ENCODE measurements at regions not wholly inside any gene's neighbourhood (a gene's known extent, or its start where the extent isn't known, plus 50 kb on each side); places are given as distances from the start of the nearest gene placed in this dataset.

DNA sequence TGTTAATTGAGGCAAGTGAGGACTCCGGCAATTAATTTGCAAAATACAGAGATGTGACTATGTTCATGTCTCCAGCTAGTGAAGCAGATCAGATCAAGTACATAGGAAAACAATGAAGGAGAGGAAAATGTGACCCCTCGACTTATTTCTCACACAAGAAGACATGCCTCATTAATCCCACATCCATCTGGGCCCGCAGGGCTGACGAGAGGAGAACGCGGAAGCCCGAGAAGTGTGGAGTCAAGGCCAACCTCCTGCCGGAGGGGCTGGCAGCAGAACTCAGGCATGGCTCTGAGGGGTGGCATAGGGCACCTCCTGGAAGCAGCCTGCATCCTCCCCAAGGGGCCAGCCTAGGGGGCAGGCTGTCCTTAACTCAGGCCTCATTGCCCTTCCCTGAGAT lies 54.4 kb downstream of the ZNF503 start:
- DNase-seq (ENCODE audit: low spot score) = no peak

DNA sequence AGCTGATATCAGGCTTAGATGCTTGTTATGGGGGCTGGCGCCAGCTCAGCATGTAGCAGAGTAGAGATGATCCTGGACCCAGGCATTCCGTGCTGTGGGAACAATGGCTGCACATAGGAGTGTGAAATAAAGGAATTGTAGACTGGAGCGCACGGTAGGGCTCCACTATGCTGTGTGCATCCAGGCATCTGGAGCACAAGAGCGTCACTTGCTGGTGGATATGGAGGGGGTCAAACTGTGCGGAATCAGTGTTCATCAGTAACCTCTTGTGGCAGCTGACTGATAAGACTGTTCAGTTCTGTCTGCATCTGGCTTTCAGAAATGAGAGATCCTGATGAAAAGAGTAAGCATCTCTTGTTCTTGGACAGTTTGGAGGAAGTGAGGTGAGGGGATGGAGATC lies 55.8 kb downstream of the ZNF503 start:
- DNase-seq (ENCODE audit: low spot score) = no peak

DNA sequence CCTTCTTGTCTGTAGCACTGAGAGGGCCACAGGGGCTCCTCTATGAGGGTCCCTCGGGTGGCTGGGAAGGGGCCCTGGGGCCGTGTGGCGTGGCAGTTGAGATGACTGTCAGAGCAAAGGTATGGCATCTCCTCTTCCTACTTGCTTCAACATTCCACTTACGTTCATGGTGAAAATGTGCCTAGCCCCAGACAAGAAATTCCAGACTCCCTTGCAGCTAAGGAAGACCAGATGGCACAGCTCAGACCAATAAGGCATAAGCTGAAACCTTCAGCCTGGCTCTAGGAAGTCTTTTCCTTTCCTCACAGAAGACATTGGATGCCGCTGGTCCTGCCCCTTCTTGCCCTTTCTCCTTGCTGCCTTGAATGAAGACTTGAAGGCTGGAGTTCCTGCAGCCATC lies 57.4 kb downstream of the ZNF503 start:
- no peak for DNase-seq (ENCODE audit: low spot score)

DNA sequence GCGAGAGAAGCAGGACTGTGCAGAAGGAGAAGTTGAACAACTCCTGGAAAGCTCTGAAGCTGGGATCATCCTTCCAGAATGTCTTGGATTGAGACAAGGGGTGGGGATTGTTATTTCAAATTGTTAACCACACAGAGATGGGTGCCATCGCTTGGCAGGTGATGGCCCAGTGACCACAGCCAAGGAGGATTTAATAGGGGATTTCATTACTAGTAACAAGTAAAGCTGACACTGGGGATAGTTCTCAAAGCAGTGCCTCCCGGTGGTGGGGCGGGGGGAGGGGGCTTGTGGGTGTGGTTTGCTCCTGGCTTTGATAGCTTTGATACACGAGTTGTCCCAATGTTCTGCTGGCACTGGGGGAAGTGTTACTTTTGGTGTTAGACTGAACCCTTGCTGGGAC lies 59.2 kb downstream of the ZNF503 start:
- DNase-seq (ENCODE audit: low spot score) = no peak

DNA sequence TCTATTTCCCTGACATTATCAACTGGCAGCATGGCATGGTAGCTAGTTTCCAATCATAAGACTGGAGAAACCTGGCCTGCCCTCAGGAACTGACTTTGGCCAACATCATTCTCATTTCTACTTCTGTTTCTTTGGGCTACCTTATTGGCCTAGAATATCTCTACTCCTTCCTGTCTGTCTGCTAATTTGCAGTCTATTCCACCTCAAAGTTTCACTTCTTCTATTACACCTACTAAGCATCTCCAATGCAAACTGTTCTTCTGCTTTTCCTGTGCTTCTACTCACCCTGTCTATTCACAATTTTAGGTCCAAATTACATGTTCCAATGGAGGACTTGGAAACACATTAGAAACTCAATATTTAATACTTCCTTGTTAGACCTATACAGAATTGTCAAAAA lies 65.6 kb downstream of the ZNF503 start:
- DNase-seq (ENCODE audit: low spot score) = no peak

DNA sequence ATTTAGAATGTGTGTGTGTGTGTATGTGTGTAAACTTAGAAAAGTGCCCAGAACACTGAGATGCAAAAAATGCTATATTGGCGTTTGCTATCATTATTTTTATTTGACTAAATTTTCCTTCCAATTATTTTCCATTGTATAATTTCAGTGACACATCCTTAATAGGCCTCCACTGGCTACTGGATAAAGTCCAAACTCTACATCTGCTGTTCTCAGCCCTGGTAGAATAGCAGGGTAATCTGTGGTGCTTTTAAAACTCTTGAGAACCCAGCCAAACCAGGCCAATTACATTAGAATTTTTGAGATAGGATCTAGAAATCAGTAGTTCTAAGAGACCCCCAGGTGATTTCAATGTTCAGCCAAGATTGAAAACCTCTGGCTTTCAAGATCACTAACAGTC lies 66.4 kb downstream of the ZNF503 start:
- DNase-seq (ENCODE audit: low spot score) = no peak

DNA sequence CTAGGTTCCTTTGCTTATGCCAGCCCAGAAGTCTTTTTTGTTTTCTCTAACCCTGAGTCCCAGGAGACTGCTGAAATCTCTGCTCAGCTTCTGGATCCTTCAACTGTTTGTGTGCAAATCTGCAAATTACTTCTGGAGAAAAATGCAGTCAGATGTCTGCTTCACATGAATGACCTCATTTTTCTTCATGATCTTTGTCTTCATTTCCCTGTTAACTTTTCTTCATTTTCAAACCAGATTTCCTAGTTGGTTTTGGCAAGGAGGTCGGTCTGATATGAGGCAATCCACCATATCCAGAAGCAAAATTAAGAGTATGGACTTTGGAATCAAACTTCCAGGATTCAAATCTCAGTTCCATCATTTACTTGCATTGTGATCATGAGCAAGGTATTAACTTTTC lies 66.8 kb downstream of the ZNF503 start:
- DNase-seq (ENCODE audit: low spot score) = no peak

DNA sequence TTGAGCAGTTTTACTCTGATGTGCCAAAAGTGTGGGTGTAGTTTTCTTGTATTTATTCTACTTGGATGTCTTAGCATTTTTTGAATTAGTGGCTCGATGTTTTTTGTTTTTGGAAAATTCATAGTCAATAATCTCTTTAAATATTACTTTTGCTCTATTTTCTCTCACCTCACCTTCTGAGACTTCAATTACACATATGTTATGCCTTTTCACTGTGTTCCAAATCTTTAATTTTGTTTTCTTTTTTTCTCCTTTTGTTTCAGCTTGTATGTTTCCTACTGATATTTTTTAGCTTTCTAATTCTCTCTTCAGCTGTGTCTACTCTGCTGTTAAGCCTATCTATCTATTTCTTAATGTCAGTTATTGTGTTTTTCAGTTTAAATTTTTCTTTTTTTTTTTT lies 69.5 kb downstream of the ZNF503 start:
- no peak for DNase-seq (ENCODE audit: low spot score)

DNA sequence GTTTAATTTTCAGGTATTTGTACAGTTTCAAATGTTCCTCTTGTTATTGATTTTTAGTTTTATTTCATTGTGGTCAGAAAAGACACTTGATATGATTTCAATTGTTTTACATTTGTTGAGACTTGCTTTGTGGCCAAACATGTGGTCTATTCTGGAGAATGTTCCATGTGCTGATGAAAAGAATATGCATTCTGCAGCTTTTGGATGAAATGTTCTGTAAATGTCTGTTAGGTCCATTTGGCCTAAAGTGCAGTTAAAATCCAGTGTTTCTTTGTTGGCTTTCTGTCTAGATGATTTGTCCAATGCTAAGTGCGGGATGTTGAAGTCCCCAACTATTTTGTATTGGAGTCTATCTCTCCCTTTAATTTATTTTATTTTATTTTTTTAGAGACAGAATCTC lies 70.5 kb downstream of the ZNF503 start:
- no peak for DNase-seq (ENCODE audit: low spot score)

DNA sequence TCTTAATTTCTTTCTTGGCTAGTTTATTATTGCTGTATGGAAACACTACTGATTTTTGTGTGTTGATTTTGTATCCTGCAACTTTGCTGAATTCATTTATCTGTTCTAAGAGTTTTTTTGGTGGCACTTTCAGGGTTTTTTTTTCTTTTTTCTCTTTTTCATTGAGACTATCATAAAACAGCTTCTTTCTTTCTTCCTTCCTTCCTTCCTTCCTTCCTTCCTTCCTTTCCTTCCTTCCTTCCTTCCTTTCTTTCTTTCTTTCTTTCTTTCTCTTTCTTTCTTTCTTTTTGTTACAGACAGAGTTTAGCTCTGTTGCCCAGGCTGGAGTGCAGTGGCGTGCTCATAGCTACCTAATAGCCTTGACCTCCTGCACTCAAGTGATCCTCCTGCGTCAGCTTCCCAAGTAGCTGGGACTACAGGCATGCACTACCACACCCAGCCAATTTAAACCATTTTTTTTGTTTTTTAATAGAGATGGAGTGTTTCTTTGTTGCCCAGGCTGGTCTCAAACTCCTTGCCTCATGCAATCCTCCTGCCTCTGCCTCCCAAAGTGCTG lies 72.3 kb downstream of the ZNF503 start:
- no peak for DNase-seq (ENCODE audit: low spot score)

DNA sequence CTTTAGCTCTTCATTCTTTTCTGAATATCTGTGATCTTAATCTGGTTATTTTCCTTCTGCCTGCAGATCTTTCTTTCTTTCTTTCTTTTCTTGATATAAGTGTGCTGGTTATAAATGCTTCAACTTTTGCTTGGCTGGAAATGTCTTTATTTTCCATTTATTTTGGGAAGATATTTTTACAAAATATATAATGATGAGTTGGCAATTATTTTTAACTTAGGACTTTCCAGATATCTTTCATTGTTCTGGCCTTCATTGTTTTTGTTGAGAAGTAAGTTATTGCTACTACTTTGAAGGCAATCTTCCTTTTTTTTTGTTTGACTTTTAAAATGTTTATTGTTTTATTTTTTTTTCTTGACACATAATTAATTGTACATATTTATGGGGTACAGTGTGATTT lies 75.3 kb downstream of the ZNF503 start:
- DNase-seq (ENCODE audit: low spot score) = no peak

DNA sequence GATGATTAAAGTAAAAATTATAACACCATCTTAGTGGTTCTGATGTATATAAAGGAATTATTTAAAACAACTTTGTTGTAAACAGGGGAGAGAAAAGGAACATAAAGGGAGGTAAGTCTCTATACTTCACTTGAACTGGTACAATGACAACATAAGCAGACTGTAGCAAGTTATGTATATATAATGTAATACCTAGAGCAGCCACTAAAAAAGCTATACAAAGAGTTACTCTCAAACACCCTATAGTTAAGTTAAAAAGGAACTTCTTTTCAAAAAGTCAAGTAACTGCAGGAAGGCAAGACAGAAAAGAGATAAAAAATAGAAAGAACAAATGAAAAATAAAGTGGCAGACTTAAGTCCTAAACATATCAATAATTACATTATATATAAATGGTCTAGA lies 82.3 kb downstream of the ZNF503 start:
- no peak for DNase-seq (ENCODE audit: low spot score)

DNA sequence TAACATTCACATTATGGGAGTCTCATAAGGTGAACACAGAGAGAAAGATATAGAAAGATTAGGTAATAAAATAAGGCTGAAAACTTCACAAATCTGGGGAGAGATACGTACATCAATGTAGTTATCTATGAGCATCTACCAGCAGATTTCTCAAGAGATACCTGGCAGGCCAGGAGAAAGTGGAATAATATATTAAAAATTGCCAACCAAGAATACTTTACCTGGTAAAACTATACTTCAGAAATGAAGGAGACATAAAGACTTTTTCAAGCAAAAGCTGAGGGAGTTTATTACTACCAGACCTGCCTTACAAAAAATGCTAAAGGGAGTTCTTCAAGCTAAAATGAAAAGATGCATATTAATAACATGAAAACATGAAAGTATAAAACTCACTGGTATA lies 78.8 kb upstream of the COMTD1 start:
- no peak for DNase-seq (ENCODE audit: low spot score)

DNA sequence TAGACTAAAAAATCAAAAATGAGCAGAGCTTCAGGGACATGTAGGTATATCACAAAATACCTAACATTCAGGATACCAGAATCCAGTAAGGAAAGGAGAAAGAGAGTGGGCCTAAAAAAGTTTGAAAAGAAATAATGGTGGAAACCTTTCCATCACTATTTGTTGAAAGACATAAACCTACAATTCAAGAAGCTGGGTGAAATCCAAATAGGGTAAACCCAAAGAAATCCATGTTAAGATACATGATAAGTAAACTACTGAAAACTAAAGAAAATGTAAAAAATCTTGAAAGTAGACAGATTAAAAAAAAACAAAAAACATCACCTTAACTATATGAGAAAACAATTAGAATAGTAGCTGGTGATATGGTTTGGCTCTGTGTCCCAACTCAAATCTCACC lies 76.7 kb upstream of the COMTD1 start:
- DNase-seq (ENCODE audit: low spot score) = no peak

DNA sequence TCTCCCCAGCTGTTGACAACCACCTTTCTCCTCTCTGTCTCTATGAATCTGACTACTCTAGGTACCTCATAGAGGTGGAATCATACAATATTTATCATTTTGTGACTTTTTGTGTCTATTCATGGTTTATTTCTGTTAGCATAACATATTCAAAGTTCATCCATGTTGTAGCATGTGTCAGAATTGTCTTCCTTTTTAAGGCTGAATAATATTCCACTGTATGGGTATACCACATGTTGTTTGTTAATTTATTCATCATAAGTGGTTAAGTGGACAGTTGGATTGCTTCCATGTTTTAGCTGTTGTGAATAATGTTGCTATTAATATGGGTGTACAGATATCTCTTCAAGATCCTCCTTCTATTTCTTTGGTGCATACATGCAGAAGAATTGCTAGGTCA lies 69.9 kb upstream of the COMTD1 start:
- DNase-seq (ENCODE audit: low spot score) = no peak

DNA sequence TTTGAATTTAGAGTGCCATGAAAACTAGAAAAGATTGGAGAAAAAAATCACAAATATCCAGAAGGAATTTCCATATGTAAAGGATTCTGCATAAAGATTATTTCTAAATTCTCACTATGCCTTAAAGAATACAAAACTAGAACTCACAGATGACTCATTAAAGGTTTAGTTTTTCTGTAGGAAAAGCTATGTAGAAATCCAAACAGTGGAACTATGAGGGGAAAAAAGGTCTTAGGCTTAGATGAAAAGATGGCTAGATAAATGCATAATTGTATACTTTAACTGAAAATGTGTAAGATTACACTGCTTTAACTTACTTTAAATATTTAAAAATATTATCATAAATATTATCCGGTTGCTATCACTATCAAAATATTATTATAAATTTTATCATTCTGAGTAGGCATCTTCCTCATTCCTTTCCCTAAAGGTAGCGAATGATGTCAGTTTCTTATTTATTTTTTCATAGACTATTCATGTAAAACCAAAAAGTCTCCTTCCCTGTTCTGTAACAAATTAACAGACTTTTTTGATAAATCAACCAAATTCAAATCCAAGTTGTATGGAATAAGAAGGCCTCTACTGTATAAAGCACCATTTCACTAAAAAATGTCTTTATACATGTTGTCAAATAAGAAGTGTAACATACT lies 69.1 kb upstream of the COMTD1 start:
- DNase-seq (ENCODE audit: low spot score) = peak; percentile 18

DNA sequence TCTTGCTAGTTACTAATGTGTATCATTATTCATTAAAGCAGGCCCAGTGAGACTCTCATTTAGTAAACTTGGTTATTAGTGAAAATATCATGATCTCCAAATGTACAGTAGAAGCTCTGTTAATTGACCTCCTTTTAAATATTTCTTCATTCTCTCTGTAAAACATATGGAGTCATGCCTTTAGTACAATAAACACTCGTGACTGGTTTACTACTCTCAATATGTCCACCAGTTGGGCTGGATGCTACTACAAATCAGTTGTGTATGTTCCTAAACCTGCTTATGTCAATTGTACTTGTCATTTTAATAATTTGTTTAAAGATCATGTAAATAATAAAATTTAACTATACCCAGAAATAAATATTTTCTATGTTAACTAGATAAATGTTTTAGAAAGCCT lies 68.6 kb upstream of the COMTD1 start:
- no peak for DNase-seq (ENCODE audit: low spot score)

DNA sequence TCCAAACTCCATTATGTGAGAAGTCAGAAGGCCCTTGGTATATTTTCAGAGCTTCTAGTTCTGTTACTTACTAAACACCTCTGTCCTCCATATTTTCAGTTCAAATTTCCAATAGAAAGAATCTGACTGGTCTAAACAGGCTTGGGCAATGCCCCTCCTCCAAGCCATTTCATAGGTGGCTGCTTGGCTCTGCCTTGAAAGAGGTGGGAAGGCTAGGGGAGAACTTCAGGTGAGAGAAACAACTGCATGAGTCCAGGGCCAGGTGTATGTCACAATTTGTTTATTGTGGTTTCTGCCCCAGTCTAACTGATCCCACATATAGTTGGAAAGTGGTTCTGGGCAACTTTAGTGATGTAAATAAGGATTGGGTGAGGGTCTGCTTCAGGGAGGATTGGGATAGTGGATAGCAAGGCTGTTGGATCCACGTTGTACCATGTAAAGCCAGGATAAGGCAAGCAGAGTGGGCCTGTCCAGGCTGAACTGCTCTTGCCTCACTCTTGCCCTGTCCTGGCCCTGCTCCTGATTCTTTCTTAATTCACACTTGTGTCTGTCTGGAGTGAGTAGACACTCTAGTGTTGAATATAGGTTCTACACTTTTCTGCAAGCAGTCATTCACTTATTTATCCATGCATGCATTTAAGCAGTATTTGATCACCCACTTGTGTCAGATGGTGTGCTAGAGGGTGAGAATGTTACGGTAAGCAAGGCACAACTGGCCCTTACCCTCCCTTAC lies 67.5 kb upstream of the COMTD1 start:
- no peak for DNase-seq (ENCODE audit: low spot score)

DNA sequence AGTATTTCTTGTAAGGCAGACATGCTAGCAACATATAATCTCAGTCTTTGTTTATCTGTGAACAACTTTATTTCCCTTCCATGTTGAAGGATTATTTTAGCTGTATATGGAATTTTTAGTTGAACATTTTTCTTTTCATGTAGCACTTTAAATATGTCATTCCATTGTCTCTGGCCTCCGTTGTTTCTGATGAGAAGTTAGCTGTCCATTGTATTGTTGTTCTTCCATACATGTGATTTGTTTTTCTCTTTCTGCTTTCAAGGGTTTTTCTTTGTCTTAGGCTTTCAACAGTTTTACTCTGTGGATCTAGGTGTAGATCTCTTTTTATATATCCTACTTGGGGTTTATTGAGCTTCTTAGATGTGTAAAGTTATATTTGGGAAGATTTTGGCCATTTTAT lies 66.3 kb upstream of the COMTD1 start:
- DNase-seq (ENCODE audit: low spot score) = no peak

DNA sequence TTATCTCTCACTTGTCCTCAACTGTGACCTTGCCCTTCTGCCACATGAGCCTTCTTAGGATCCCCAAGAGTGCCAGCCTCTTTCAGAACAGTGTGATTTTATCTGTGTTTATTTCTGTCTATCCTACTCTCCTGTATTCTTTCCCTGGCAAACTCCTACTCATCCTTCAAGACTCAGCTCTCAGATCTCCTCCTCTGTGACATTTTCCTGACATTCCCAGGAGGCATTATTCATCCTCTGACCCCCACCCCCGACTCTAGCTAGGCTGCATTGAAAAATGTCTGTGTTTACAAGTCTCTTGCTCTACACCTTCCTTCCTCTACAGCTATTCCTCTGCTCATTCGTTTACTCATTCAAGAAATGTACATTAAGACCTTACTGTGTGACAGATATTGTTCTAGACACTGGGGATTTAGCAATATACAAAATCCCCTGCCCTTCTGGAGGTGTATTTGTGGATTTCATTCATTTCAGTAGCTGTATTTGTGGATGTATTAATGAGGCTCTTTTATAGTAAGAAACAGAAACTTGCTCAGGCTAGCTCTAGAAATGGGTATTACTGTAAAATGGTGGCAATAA lies 61.4 kb upstream of the COMTD1 start:
- DNase-seq (ENCODE audit: low spot score) = no peak

DNA sequence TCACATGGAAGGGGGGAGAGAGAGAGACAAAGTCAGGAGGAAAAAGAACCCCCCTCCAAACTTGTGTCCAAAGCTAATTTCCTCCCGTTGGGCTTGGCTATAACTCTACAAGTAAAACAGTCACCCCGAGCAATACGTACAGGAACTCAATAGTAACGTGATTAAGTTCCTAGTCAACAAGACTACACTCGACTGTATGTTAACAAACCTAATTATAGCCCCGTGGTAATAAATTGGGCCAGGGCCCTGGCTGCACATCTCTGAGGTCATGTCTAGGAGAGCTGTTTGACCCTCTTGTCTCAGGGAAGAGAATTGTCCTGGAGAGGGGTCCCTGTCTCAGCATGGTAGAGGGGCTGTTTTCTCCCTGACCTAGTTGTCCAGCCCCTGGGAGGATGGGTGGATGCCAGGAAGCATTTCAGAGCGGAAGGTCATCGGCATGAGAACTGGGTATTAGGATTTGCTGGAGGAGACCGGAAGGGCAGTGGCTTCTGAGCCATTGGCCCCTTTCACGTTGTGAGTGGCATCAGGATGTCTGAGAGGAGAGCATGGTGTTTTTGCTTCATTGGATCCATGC lies 60.2 kb upstream of the COMTD1 start:
- DNase-seq (ENCODE audit: low spot score) = no peak

DNA sequence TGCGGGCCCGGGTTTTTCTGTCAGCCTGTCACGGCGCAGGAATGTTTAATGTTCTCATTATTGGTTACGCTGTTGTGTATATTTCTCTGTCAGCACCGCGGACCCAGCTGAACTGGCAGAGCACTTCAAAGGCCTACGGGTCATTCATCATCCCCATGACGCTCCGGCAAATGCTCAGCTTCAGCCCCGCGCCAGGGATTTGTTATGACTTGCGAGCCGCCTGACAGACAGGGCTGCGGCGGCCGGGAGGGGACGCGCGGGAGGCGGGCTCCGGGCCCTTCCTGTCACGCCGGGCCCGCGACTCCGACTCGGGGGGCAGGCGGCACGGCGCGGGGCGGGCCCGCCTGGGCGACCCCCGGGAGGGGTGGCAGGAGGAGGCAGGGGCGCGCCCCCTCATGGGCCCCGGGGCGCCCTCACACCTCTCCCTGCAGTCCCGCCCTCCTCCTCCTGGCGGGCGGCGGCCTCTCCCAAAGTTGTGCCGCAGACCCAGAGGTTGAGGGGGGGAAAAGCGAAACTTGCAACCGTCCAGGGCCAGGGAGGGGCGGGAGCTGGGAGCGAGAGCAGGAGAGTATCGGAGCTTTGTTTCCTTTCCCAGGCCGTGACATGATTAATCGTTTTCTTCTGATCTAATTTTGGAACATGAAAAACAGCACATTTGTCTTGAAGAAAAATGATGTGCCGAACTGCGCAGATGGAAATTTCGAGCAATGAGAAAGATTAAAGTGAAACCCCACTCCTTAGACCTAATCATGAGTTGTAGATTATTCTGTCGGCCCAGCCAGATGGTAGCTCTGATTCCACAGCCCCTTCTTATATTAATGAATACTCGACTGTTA lies 59.3 kb upstream of the COMTD1 start:
- DNase-seq (ENCODE audit: low spot score) = peak; percentile 96
